ENCODE measurements at regions not wholly inside any gene's neighbourhood (a gene's known extent, or its start where the extent isn't known, plus 50 kb on each side); places are given as distances from the start of the nearest gene placed in this dataset.

GRCh38 chr9:106526716-106527204 lies 336.2 kb upstream of the ZNF462 start:
- TF ChIP-seq RFX5 (IDR thresholded peaks at IDR 0.05; ENCODE audit: borderline replicate concordance, low read depth, low read length) (no peak), CTCF (IDR thresholded peaks at IDR 0.05; ENCODE audit: control extremely low read depth in 1 of 3, insufficient read depth in 1 of 3, low read depth in 1 of 3, low read length in 3 of 3) (no peak), POLR2A (IDR thresholded peaks at IDR 0.05; ENCODE audit: control extremely low read depth in 1 of 2, low read depth in 2 of 2, low read length in 2 of 2) (no peak), SIRT6 (IDR thresholded peaks at IDR 0.05; ENCODE audit: low read length) (no peak), PHF8 (conservative IDR thresholded peaks at IDR 0.05; ENCODE audit: low read depth, low read length) (no peak)

Data from H1 (cell line).